SKM-1 (cell line): ENCODE measurements at regions not wholly inside any gene's neighbourhood (a gene's known extent, or its start where the extent isn't known, plus 50 kb on each side); places are given as distances from the start of the nearest gene placed in this dataset.
A peak's percentile ranks its signal among the peaks of the same experiment; 100 is the strongest.

Source experiments
- DNase-seq: peaks from one replicate; lab custom pipeline; 2025; ENCODE audit not compliant: unreplicated experiment; lab: John Stamatoyannopoulos, UW

DNA sequence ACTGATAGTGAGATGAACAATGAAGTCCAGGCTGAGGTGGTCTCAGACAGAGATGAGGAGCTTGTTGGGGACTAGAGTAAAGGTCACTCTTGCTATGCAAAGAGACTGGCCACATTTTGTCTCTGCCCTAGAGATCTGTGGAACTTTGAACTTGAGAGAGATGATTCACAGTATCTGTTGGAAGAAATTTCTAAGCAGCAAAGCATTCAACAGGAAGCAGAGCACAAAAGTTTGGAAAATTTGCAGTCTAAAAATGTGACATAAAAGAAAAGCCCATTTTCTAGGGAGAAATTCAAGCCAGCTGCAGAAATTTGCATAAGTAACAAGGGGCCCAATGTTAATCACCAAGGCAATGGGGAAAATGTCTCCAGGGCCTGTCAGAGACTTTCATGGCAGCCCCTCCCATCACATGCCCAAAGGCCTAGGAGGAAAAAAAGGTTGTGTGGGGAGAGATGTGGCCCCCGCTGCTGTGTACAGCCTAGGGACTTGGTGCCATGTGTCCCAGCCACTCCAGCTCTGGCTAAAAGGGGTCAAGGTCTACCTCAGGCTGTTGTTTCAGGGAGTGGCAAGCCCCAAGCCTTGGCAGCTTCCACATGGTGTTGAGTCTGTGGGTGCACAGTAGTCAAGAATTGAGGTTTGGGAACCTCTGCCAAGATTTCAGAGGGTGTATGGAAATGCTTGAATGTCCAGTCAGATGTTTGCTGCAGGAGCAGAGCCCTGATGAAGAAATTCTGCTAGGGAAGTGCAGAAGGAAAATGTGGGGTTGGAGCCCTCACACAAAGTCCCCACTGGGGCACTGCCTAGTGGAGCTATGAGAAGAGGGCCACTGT is 262.8 kb downstream of the DKK2 start:
- DNase-seq = no peak

DNA sequence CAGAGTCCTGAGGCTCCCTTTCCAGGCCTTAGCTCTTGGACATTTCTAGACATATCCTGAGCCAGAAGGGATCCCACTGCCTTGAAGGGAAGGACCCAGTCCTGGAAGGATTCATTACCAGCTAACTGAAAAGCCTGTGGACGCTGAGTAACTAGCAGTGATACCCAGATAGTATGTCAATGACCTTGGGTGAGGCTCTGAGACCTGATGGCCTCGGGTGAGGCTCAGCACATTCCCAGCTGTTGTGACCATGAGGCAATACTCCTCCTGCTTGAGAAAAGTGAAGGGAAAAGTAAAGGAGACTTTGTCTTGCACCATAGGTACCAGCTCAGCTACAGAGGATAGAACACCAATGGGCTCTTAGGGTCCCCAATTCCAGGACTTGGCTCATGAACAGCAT is 268.1 kb downstream of the DKK2 start:
- DNase-seq = no peak

DNA sequence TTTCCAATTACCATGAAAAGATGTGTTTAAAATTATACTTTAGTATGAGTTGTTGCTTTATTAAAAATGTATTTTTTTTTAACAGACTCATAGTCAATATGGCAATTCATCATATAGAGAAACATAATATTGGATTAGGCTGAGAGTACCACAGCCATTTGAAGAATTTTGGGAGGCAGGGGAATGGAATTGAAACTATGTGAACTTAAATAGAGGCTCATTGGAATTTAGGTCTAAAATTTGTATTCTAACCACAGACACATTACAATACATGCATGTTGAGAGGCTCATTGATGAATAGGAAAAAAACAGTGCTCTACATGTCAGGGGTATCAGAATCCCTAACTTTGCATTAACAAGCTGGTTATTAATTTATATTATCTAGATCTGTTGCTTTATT is 269.6 kb downstream of the DKK2 start:
- DNase-seq = no peak

DNA sequence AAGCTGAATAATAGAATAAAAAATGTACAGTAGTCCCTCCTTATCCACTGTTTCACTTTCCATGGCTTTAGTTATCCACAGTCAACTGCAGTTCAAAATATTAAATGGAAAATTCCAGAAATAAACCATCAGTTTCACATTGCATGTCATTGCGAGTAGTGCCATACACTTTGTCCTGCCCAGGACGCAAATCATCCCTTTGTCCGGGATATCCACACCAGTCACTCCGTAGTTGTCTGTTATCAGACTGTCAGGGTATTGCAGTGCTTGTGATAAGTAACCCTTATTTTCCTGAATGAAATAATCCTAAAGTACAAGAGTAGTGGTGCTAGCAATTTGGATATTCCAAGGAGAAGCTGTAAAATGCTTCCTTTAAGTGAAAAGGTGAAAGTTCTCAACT is 271.3 kb downstream of the DKK2 start:
- DNase-seq = no peak

DNA sequence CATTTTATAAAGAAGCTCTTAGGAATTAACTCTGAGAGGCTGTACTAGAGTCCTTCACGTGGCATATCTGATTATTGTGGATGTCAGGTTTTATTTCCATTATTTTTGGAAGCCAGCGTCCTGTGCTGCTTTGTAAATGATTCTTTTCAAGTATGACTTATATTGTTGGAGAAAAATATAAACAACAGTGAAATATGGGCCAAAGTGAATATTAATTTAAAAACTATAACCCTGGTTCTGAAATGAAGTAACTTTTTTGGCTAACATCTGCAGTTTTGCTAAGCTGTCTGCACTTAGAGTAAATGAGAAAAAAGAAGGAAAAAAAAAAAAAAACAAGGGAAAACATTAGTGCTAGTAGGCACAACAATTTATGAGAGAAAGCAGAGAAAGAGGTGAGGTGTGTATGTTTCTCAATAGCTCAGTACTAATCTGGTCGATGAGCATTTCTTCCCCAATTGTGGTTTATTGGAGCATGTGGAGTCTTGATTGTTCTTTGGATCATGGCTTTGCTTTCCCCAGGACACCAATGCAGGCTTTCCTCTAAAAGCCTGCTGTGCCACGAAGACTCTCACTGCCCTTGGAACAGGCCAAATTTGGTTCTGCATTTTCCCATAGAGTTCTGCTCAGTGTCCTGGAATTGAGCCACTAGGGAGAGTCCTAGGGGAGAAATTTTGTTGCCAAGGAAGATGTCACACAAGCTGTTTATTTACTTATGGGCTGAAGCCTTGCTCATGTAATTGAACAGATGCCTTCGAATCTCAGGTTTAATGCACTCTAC is 273.3 kb downstream of the DKK2 start:
- no peak for DNase-seq

DNA sequence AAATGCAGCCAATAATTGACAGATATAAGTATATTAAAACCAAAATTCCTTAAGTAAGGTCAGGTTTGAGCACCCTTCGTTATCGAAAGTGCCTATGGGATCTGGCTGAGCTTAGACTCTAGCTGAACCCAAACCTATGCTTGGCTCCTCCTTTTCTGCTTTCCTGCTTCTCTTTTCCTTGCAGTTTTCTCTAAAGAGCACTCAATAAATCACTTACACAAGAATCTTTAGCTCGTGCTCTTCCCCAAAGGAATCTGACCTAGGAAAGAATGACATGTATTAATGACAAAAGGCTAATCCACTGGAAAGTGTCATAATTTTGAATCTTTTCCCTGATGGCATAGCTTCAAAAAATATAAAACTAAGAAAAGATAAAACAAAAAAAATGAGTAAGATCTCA is 282.7 kb downstream of the DKK2 start:
- DNase-seq = no peak

DNA sequence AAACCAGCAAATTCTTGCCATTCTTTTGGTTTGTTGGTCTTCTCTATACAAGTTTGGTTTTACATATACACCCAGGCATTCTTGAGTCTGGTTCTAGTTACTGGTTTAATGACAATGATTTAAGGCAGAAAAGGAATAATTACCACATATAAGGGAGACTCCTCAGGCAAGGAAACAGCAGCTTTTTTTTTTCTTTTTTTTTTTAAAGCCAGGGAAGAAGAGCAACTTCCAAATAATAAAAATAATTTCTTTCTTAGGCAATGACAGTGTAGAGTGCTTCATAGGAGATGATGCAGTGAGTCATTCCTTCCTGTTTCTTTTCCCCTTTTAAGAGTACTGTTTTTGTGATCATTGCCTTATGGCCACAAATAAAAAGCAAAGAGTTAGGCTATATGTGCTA is 289.7 kb downstream of the DKK2 start:
- DNase-seq = peak; percentile 33

DNA sequence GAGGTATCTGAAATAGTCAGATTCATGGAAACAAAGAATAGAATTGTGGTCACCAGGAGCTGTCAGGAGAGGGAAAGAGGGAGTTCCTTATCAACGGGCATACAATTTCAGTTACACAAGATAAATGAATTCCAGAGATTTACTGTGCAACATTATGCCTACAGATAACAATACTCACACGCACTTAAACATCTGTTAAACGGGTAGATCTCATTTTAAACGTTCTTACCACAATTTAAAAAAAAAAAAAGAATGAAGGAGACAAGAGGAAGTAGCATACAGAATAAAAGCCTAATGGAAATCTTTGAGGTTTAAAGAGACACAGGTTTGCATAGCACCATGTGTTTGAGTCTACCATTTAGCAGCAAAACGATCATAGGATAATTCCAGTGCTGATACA is 298.0 kb downstream of the DKK2 start:
- no peak for DNase-seq

DNA sequence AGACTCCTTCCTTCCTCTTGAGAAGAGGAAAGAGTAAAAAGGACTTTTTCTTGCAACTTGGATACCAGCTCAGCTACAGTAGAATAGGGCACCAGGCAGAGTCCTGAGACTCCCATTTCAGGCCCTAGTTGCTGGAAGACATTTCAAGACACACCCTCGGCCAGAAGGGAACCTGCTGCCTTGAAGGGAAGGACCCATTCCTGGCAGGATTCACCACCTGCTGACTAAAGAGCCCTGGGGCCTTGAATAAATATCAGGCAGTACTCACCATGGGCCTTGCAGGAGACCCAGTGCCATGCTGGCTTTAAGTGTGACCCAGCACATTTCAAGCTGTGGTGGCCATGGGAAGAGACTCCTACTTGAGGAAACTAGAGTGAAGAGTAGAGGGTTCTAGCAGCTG is 317.6 kb downstream of the DKK2 start:
- DNase-seq = no peak

DNA sequence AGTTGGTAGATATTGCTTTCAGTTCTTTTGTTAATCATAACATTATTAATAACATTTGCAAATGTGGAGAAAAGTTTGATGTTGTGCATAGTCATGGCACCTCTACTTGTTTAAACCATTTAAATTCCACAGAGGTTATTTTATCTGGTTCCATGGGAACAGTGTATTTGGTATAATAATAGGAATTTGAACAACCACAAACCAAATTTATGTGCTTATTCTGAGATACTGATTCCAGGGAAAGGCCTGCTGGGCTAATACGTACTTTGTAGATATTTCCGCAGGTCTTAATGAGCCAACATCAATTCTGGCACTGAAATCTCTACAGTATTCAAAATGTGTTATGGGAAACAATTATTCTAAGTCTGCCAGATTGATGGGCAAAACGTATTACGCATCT is 319.0 kb downstream of the DKK2 start:
- DNase-seq = no peak

DNA sequence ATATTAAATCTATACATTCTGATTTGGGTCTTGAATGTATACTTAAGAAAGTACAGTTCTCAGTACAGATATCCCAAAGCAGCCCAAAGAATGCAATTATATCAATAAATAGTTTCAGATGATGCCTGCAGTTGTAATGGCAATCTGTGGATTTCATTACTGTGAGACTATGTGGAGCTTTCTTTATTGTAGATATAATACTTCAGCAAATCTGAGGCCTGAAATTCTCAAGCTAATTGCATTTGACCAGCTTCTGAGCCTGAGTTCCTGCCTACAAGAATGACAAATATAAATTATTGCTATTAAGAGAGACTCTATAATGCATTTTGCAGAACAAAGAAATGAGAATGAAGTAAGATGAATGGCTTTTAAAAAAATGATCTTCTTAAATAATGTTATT is 320.3 kb downstream of the DKK2 start:
- no peak for DNase-seq

DNA sequence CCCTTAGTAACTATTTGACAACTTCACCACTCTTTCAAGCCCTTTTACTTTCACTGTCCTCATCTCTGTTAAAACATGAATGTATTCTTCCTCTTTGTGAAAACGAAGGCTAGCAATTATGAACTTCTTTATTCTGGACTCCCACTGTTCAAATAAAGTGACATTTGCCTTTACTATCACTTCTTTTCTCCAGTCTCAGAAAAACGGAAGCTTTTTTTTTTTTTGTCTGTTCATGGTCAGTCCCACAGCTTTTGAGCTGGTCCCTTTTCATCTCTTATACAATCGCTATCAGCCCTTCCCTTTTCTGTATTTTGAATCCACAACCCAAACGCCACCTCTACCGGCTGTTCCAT is 327.7 kb downstream of the DKK2 start:
- DNase-seq = no peak

DNA sequence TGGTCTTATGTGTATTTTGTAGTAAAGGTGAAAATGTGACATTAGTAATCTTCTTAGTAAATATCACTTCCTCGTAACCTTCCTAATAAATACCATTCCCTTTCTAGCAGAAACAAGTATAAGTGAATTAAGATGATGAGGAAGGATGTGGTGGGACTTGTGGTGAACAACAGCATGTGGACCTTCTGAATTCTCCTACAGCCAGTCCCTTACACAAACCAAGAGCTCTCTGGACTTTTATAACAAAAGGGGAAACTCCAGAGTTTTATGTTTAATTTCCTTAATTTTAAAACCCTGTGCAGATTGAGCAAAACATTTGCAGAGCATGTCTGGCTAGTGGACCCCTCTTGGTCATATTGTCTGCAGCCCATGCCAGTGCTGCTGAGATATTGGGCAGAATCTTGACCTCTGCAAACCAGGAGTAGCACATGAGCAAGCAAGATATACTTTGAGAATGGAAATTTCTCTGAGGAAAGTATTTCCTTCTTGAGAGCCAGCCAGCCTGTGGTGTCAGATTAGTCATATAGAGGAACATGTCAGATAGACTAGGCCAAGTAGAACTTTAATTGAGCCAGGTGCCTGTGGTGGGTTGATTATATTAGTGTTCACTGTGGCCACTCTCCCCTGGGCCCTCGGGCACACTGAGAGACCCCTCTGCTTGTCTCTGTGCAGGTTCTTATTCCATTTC is 328.2 kb downstream of the DKK2 start:
- DNase-seq = peak; percentile 46

DNA sequence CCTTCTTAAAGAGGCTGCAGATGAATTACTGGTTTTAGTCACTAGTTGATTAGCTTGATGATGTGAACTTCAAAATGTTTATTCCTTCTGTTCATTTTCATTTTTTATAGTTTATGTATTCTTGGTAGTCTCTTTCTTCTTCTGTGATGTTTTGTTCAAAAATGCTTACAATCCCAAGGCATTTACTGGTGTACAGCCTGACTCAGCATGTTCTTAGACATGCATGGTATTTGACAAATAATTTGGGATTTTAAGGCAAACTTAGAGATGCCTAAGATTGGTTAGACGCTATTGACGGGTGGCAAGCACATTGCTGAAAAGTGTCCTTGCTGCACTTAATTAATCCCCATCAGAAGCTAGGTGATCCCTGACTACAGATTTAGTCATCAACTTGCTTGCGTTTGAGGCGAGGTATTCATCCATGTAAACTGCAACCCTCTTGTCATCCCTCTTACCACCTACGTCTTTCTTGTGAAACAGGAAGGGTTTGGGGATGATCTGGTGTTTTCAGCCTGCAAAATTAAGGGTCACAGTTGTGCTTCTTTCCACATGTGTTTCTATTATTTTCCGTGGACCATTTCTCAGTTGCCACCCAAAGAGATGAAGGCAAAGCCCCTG is 331.8 kb downstream of the DKK2 start:
- no peak for DNase-seq

DNA sequence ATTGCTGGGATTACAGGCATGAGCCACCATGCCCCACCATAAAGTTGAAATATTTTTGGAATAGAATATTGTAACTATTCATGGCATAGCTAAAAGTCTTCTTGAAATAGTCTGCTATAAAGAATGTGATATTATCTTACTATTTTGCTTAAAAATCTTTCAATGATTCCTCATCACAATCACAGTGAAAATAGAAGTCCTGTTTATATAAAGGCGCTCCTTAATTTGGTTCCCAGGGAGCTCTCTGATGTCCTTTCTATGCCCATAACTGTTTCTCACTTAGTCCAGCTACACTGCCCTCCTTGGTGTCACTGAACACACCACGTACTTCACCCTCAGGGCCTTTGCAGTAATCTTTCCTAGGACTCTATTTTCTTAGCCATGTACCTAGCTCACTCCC is 331.7 kb upstream of the GIMD1 start:
- no peak for DNase-seq

DNA sequence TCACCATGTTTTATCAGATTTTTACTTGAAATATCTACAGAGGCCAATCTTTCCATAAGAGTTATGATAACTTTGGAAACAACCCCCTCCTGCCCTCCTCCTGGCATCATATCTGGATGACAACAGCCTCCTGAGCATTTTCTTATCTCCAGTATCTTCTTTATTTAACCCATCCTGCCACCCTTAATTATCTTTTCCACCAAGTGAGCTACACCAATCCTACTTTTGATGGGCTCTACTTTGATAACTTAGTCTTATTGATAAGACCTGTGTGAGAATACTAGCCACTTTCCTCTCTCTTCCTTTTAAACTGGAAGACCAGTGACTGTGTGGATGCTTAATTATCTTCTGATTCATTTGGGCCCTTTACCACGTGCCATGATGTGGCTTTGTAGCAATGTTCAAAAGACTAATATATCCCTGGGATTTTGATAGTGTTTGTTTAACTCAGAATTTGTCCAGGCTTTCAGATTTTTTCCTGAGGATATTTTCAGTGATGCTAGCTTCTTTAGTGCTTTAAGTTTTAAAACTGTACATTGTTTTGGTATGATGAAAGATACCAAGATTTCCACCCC is 330.1 kb upstream of the GIMD1 start:
- no peak for DNase-seq

DNA sequence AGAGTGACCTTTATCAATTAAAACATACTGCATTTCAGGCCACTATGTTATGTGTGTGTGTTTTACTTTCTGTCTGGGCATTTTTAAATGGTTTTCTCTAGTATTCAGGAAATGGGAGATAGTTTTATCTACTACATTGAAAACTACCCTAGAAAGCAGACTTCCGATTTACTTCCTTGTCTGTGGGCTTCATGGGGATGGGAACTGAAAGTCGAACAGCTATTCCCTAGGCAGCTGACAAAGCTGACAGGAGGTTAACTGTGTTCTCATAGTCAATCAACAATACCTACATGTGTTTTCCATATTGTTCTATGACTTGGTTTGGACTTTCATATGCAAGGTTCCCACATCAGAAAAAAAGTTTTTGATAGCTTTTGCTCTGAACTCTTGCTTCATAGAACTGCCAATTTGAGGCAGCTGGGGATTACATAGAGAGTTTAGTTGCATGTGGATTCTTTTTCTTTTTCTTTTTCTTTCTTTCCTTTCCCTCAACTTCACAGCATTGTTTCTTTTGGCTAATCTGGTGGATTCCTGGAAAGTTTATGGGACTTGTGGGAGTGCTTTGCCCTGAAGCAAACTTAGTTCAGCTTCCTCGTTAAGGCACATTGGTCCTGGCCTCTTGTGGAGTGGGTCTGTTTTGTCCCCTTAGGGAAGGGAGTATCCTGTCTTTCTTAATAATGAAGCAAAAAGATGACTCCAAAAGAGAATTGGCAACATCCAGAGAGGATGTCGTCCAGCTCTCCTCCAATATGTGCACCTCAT is 327.1 kb upstream of the GIMD1 start:
- DNase-seq = no peak

DNA sequence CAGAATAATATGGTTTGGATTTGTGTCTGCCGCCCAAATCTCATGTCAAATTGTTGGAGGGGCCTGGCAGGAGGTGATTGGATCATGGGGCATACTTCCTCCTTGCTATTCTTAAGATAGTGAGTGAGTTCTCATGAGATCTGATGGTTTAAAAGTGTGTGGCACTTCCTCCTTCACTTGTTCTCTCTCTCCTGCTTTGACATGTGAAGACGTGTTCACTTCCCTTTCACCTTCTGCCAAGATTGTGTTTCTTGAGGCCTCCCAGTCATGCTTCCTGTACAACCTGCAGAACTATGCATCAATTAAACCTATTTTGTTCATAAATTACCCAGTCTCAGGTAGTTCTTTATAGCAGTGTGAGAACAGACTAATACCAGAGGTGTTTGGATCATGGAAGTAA is 325.7 kb upstream of the GIMD1 start:
- DNase-seq = peak; percentile 37

DNA sequence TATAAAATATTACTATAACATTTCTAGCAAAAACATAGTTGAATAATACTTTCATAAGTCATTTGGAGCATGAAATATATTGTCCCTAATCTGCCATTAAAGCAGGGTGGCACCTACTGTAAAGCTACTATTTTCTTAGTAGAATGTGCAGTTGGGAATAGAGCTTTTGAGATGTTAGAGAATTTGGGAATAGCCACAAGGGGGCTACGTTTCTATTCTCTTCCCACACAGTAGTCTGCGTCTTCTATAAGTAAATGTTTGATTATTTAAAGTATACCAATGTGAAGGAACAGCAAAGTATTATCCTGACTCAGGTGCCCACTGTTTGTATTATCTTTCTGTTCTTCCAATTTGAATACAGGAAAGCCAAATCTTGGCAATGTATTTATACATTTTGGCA is 323.2 kb upstream of the GIMD1 start:
- DNase-seq = no peak

DNA sequence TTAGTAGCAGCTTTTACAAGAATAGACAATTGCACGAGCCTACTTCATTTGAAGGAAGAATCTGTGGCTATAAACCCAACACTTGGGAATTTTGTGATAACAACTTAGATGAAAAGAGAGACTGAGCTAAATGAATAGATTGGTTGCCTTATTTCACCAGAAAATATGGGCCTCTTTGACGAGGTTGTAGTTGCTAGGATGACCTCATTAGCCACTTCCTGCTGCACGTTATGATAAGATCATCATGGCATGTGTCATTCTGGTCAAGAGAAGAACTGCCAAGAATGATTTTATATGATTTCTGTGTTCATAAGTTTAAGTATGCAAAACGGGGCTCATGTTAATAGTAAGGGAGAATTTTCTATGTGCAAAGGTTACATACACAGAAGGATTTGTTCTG is 321.9 kb upstream of the GIMD1 start:
- DNase-seq = peak; percentile 42

DNA sequence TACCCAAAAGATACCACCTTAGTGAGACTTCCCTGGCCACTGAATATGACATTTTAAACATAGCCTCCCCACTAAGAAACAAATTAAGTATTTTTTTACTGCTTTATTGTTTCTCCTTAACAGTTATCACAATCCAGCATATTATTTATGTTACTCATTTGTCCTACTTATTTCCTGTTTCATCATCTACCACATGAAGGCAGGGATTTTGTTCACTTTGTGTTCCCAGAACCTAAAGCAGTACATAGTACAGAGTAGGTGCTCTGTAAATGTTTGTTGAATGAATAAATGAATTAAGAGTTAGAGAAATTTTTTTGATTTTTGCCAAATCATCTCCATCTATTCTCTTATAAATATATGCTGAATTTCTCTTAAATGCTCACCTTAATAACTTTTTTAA is 318.4 kb upstream of the GIMD1 start:
- DNase-seq = no peak
